CD4-positive, alpha-beta T cell treated with Interleukin-21 for 1 hour (primary cell): ENCODE measurements at regions not wholly inside any gene's neighbourhood (a gene's known extent, or its start where the extent isn't known, plus 50 kb on each side); places are given as distances from the start of the nearest gene placed in this dataset.
"Not testable (repeated sequence)": the region's sequence is repeated elsewhere in the genome, so short reads cannot be mapped to it uniquely, and the experiment has no call there.

Source experiments
- DNase-seq: peaks from one replicate; pipeline ENCODE4 v3.0.0-alpha.2; 2020

GRCh38 chr4:117577686-117578311 lies 456.5 kb upstream of the NDST3 start:
- DNase-seq = no peak

DNA sequence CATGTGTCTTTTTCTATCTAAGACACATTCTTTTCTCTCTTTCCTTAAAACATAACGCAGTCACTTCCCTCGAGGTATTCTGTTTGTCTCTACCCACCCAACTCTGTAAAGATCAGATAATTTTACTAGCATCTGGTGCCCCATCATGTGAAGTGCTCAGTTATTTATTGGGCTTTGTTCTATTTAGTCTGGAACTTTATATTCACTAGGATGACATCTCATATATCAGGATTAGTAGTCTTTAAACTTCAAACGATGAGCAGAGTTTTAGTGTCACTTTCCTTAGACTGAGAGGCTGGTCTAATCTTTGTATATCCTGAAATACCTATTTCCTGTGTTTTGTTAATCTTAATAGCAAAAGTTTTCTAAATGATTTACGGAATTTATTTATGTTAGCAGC lies 445.5 kb upstream of the NDST3 start:
- DNase-seq = no peak

GRCh38 chr4:117596917-117597480 lies 437.3 kb upstream of the NDST3 start:
- DNase-seq = no peak

DNA sequence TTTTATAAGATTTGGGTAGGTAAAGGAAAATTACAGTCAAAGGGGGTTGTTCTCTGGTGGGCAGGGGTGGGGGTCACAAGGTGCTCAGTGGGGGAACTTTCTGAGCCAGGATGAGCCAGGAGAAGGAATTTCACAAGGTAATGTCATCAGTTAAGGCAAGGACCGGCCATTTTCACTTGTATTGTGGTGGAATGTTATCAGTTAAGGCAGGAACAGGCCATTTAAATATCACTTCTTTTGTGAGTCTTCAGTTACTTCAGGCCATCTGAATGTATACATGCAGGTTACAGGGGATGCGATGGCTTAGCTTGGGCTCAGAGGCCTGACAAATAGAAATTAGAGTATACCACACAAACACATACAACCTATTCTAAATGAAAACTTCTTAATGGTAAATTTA lies 434.9 kb upstream of the NDST3 start:
- not testable (repeated sequence) for DNase-seq

DNA sequence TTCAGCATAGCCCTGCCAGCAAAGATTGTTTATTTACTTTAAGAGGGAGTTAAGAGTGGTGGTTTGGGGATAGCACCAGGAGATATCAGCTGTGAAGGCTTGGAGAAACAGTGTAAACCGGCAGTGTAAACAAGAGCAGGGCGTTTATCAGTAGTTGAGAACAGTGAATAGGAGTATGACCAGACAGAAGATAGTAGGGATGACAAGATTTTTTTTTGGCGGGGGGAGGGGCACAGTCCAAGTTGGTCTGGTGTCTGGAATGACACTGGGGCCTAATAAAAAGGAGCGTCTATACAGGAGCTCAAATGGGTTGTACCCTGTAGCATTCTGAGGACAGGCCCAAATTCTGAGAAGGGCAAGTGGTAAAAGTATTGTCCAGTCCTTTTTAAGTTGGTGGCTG lies 433.4 kb upstream of the NDST3 start:
- not testable (repeated sequence) for DNase-seq

- no peak for DNase-seq
Observed at GRCh38 chr4:117610706-117611308, 423.5 kb upstream of the NDST3 start.

DNA sequence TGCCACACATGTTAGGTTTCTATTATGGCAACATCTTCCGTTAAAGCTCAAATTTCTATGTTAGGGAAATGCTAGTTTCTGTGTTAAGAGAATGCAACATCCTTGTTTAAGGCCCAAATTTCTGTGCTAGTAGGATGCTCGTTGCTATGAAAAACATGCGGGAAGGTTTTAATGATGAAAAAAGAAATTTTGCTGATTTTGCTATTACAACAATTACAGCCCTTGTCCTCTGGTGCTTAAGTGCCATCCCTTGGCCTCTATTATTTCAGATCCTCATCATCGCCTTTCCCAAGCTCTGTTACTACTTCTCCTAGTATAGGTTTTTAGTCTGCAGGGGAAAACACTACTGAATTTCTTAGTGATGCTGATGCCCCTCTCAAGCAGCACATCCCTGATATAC lies 412.6 kb upstream of the NDST3 start:
- DNase-seq = no peak

- DNase-seq = no peak
Observed at GRCh38 chr4:117623326-117623725, 411.0 kb upstream of the NDST3 start.

GRCh38 chr4:117626664-117627063 lies 407.6 kb upstream of the NDST3 start:
- DNase-seq = no peak

- DNase-seq = no peak
Observed at GRCh38 chr4:117634716-117635115, 399.6 kb upstream of the NDST3 start.

DNA sequence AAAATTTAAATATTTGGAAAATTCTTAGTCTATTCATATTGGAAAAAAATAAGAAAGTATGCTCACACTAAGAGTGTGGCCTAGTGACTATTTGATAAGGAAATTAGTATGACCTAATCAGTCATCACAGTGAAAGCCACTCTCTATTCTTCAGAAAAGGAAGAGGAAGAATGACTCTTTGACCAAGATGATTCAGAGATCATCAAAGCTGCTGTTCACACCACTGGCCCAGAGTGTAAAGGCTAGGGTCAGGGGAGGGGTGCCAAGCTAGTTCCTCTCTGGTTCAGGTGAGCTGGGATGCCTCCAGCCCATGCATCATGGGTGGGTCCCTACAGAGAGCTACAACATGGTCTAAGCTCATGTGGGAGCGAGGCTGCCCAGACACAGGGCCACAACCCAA lies 396.9 kb upstream of the NDST3 start:
- no peak for DNase-seq

GRCh38 chr4:117640836-117641235 lies 393.4 kb upstream of the NDST3 start:
- no peak for DNase-seq

- DNase-seq = no peak
Observed at GRCh38 chr4:117641519-117641918, 392.8 kb upstream of the NDST3 start.

DNA sequence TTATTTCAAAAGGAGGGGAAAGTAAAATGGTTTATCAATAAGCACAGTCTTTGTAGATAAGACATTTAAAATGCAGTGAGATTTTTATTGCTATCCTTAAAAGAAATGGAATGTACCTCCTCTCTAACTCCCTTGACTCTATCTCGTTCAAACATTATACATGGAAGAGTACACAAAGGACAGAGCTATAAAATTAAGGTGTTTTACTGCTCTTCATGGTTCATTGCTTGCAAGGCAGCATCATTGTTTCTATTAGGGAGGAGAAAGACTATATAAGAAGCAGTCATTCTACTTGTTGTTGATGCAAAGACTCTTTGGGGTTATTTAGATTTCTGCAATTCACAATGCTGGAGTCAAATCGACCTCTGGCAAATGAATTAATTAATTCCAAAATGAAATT lies 380.2 kb upstream of the NDST3 start:
- no peak for DNase-seq

- DNase-seq = no peak
Observed at GRCh38 chr4:117660668-117661067, 373.6 kb upstream of the NDST3 start.

DNA sequence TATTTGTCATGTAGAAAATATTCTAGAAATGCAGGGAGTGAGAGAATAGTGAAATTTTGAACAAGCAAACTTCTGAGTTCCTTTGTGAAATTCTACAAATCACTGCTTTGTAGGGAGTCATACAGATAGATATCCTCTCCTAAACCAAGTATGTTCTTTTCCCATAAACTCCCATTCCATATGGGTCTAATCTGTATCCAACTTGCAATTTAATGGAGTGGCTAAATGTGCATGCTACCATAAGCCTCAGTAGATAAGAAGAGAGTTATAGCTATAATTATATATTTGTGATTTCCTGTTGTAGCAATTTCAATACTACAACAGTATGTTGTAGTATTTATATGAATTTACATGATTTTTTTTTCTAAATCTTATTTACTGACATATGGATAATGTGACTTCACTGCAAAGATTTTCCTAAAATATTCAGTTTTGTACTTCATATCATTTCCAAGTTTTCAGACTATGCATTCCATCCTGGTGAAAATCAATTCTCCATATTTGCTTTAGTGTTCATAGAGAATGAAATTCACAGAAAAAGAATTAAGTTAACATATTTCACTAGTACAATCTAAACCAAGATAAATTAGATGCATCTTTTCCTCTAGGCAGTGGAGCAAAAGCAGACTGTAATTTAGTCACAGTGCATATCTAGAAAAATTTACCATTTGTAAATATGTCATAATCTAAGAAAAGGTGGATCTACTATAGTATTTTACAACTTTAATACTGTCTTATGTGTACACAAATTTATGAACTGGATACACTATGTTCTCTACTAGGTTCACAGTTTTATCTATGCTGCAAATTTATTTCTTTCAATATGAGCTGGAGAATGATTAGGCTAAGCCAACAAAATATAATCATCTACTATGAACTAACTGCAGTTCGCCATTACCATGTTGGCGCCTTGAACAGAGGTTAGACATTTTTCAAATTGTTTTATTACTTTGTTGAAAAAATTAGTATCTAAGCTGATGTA lies 372.9 kb upstream of the NDST3 start:
- no peak for DNase-seq

GRCh38 chr4:117664706-117665444 lies 369.4 kb upstream of the NDST3 start:
- no peak for DNase-seq

GRCh38 chr4:117676153-117676552 lies 358.1 kb upstream of the NDST3 start:
- DNase-seq = no peak

- no peak for DNase-seq
Observed at GRCh38 chr4:117678861-117679260, 355.4 kb upstream of the NDST3 start.

GRCh38 chr4:117691572-117692351 lies 342.5 kb upstream of the NDST3 start:
- no peak for DNase-seq

- DNase-seq = no peak
Observed at GRCh38 chr4:117692538-117692937, 341.7 kb upstream of the NDST3 start.

DNA sequence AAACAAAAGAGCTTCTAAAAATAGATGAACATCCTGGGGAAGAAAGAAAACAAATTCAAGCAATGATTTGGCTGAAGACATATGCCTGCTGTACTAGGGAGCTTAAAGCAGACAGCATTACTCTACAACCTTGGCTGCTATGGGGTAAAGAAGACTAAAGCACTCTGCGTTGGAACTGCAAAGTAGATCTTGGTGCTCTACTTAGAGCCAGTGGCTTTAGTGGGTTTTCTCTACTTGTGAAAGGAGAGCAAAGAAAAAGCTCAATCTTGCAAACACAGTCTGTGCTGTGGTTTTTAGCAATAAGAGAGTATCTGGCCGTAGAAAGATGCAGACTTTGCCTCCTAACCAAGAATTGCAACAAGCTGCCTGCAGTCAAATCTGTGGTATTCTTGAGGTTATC lies 334.7 kb upstream of the NDST3 start:
- DNase-seq = no peak
